OCI-LY1 (cell line): ENCODE measurements at regions not wholly inside any gene's neighbourhood (a gene's known extent, or its start where the extent isn't known, plus 50 kb on each side); places are given as distances from the start of the nearest gene placed in this dataset.

Source experiments
- CTCF ChIP-seq: fragments of 200-600 bp; sonication (generic), shearing (Covaris generic); IDR thresholded peaks from 2 replicates; pipeline ENCODE4 v1.5.1; 2017; ENCODE audit warnings: mild to moderate bottlenecking, antibody characterized with exemption, low read length, moderate library complexity, mixed read lengths
- EZH2 ChIP-seq: fragments of 200-600 bp; sonication (generic), shearing (Covaris generic); IDR thresholded peaks from 2 replicates; pipeline ENCODE4 v1.8.0; 2017; ENCODE audit warnings: borderline replicate concordance, mixed run types, mild to moderate bottlenecking, antibody characterized with exemption, low read length, moderate library complexity, mixed read lengths

GRCh38 chr3:147615035-147615434, 205.9 kb downstream of the ZIC1 start:
- no peak for TF ChIP-seq CTCF
- no peak for TF ChIP-seq EZH2
